HG02588 (cell line): ENCODE measurements at regions not wholly inside any gene's neighbourhood (a gene's known extent, or its start where the extent isn't known, plus 50 kb on each side); places are given as distances from the start of the nearest gene placed in this dataset.
"Not testable (repeated sequence)": the region's sequence is repeated elsewhere in the genome, so short reads cannot be mapped to it uniquely, and the experiment has no call there.

Experiments
- ATAC-seq: cut with Tn5 transposase; IDR thresholded peaks from one replicate; pipeline ENCODE4 v1.9.1; 2021; ENCODE audit warnings: mild to moderate bottlenecking, moderate library complexity; ENCODE audit not compliant: unreplicated experiment

- ATAC-seq = no peak
Observed at GRCh38 chr6:121593011-121593641, 157.7 kb downstream of the GJA1 start.

- ATAC-seq = no peak
Observed at GRCh38 chr6:121594053-121594452, 158.6 kb downstream of the GJA1 start.

GRCh38 chr6:121595646-121596045 lies 160.2 kb downstream of the GJA1 start:
- ATAC-seq = no peak

- ATAC-seq = no peak
Observed at GRCh38 chr6:121596441-121596840, 161.0 kb downstream of the GJA1 start.

GRCh38 chr6:121597654-121598053 lies 162.2 kb downstream of the GJA1 start:
- no peak for ATAC-seq

GRCh38 chr6:121599331-121599730 lies 163.9 kb downstream of the GJA1 start:
- not testable (repeated sequence) for ATAC-seq

- ATAC-seq = no peak
Observed at GRCh38 chr6:121600389-121601168, 165.1 kb downstream of the GJA1 start.

- ATAC-seq = no peak
Observed at GRCh38 chr6:121603486-121603885, 168.0 kb downstream of the GJA1 start.

- no peak for ATAC-seq
Observed at GRCh38 chr6:121607721-121608120, 172.3 kb downstream of the GJA1 start.

- ATAC-seq = no peak
Observed at GRCh38 chr6:121608270-121608669, 172.8 kb downstream of the GJA1 start.

GRCh38 chr6:121609281-121609680 lies 173.8 kb downstream of the GJA1 start:
- no peak for ATAC-seq

- ATAC-seq = no peak
Observed at GRCh38 chr6:121612927-121613326, 177.5 kb downstream of the GJA1 start.

- ATAC-seq = no peak
Observed at GRCh38 chr6:121614115-121614514, 178.7 kb downstream of the GJA1 start.

GRCh38 chr6:121615493-121615892 lies 180.0 kb downstream of the GJA1 start:
- no peak for ATAC-seq

- no peak for ATAC-seq
Observed at GRCh38 chr6:121616406-121616805, 181.0 kb downstream of the GJA1 start.

GRCh38 chr6:121617388-121617787 lies 181.9 kb downstream of the GJA1 start:
- ATAC-seq = no peak

GRCh38 chr6:121619013-121619412 lies 183.6 kb downstream of the GJA1 start:
- ATAC-seq = no peak

- ATAC-seq = no peak
Observed at GRCh38 chr6:121619987-121620740, 184.7 kb downstream of the GJA1 start.

- no peak for ATAC-seq
Observed at GRCh38 chr6:121627761-121628160, 192.3 kb downstream of the GJA1 start.

GRCh38 chr6:121630716-121631115 lies 195.3 kb downstream of the GJA1 start:
- no peak for ATAC-seq

- not testable (repeated sequence) for ATAC-seq
Observed at GRCh38 chr6:121631752-121632151, 196.3 kb downstream of the GJA1 start.

GRCh38 chr6:121633309-121633708 lies 197.9 kb downstream of the GJA1 start:
- no peak for ATAC-seq
